RKO (cell line): ENCODE measurements at regions not wholly inside any gene's neighbourhood (a gene's known extent, or its start where the extent isn't known, plus 50 kb on each side); places are given as distances from the start of the nearest gene placed in this dataset.
"Not testable (repeated sequence)": the region's sequence is repeated elsewhere in the genome, so short reads cannot be mapped to it uniquely, and the experiment has no call there.

Source experiments
- DNase-seq: peaks from one replicate; pipeline ENCODE4 v3.0.0-alpha.2; 2016; ENCODE audit warnings: low spot score

DNA sequence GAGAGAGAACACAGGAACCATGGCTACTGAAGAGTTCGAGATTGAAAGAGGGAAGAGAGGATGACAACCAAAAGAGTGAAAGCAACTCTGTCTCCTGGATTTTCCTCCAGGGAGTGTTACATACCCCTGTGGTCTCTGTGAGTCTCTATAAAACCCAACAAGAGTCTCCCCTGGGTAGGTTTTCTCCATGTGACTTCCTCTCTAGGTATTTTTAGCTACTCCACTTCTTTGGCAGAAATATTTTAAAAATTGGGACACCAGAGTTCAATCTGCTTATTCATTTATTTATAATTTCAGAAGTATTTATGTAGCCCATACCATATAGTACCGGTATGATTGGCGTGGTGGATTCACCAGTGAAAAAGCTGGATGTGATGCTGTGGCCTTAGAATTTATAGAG lies 671.7 kb upstream of the NR2F2 start:
- DNase-seq: no peak

GRCh38 chr15:95659656-95660055 lies 670.8 kb upstream of the NR2F2 start:
- no peak for DNase-seq

GRCh38 chr15:95662638-95663037 lies 667.9 kb upstream of the NR2F2 start:
- DNase-seq: no peak

- DNase-seq: no peak
Measured at GRCh38 chr15:95663156-95664100, 667.1 kb upstream of the NR2F2 start.

DNA sequence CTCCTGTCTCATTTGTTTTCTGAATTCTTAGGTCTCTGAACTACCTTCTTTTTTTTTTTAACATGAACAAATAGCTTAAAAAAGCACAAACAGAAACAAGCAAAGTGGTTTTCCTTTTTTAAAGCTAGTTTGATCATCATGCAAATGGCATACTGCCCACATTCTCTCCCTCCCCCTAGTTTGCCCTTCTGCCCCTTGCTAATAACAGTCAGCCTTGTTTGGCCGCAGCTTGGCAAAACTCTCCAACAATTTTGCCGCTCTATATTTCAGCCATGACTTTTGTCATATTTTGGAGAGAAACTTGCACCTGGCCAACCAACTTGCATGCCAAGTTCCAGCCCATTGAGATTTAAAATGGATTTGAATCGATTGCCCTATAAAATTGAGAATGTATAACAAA lies 666.0 kb upstream of the NR2F2 start:
- no peak for DNase-seq

DNA sequence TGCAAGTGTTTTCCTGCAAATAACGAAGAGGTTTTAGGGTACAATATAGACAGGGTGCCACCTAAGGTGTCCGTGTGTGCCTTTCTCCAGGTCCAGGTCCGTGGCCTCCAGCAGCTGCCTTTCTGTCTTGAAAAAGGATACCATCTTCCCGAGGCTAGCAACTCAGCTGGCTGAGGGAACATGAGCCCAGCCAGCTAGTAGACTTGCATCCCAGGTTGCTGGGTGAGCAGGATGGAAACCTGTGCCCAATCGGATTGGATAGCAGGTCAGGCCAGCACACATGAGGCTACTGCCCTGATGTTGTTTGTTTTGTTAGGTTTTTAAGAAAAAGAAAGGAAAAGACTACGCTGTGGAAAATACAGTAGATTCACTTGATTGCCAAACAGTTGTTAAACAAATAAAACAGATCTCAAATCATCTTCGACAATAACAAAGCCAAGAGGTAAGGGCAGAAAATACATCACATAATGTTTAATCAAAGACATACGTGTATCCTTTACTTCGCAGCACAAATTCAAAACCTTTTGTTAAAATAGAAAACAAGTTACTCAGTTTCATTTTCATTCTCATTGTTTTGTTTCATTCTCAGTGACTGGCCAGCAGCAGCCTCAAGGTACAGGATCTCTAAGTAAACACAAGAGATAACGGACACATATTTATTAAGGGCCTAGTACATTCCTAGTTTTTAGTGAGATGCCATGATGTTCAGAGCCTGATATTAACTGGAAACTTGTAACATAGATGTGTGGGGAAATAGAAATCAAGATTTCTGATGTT lies 661.2 kb upstream of the NR2F2 start:
- DNase-seq: no peak

DNA sequence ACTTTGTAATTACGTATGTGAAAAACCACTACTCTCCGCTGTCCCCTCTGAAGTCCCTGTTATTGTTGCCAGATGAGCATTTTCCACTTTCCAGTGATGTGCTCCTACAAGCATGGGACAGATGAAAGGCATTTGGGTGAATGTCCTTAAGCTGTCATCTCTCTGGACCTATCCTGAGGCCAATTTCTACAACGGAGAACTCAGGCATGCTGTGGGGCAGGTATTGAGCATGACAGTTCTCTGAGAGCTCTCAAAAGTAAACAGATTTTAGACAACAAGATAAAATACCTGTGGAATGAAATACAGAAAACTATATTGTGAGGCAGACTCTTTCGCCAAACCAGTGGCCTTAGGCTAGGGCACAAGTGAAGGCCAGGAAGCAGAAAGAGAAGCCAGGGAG lies 656.5 kb upstream of the NR2F2 start:
- DNase-seq: no peak

DNA sequence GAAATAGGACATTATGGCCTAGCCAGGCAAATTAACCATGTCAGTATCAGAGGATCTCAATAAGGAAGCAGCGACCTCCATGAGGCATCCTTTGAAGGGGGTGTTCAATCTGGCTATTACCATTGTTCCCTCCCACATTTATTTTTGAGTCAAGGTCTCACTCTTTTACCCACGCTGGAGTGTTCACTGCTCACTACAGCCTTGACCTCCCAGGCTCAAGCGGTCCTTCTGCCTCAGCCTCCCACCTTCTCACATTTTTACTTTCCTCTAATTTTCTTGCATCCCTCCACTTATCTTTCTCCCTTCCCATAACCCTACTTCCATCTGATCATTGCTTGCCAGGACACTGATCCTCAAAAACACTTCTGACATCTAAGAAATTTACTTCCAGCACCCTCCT lies 654.0 kb upstream of the NR2F2 start:
- no peak for DNase-seq

DNA sequence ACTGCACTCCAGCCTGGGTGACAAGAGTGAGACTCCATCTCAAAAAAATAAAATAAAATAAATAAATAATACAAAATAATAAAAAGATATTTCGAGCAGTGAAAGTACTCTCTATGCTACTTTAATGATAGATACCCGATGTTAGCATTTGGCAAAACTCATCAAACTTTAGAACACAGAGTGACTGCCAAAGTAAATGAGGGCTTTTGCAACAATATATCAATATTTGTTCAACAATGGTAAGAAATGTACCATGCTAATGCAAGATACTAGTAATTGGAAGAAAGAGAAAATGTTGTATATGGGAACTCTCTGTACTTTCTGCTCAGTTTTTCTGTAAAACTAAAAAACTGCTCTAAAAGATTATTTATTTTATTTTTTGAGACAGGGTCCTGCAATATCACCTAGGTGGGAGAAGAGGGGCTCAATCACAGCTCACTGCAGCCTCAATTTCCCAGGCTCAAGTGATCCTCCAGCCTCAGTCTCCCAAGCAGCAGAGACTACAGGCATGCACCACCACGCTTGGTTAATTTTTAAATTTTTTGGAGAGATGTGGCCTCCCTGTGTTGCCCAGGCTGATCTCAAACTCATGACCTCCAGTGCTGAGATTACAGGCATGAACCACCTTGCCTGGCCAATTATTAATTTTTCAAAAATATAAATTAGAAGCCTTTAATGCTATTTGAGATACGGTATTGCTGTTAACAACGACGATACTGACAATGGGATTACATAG lies 650.5 kb upstream of the NR2F2 start:
- no peak for DNase-seq

GRCh38 chr15:95680728-95681127 lies 649.8 kb upstream of the NR2F2 start:
- no peak for DNase-seq

GRCh38 chr15:95681836-95682544 lies 648.5 kb upstream of the NR2F2 start:
- DNase-seq: no peak

GRCh38 chr15:95684126-95684525 lies 646.4 kb upstream of the NR2F2 start:
- DNase-seq: no peak

DNA sequence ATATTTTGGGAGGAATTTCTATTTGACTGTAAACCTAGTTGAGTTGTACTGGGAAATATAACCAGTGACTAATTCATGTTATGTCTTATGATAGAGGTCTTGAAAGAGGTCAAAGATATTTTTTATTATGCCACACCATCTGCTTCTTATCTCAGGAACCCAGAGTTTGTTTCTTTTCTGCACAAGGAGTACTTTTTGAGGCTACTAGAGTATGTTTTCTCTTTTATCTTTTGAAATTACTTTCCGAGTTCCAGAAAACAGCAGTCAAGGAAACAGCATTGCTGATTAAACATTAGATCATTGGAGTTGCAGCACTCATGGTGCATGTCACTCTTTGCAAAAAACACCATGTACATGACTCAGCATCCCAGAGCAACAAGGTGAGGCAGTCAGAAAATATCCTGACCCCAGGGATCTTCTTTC lies 645.8 kb upstream of the NR2F2 start:
- peak; percentile 82 for DNase-seq

DNA sequence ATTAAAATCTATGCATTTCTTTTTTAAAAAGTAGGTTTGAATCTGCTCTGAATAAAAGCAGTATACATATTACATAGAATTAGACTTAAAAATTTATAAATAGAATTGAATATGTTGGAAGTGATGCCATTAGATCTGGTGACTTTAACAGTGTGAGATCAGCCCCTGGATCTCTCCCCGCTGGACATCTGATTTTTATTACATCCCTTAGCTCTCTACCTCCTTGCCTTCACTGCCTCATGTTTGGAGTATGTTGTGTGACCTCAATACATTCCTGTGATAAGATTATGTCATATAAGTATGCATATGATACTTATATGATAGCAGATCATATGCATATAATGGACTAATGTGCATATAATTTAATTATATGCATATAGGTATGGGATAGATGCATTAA lies 643.4 kb upstream of the NR2F2 start:
- DNase-seq: no peak

GRCh38 chr15:95687686-95688085 lies 642.8 kb upstream of the NR2F2 start:
- DNase-seq: no peak

DNA sequence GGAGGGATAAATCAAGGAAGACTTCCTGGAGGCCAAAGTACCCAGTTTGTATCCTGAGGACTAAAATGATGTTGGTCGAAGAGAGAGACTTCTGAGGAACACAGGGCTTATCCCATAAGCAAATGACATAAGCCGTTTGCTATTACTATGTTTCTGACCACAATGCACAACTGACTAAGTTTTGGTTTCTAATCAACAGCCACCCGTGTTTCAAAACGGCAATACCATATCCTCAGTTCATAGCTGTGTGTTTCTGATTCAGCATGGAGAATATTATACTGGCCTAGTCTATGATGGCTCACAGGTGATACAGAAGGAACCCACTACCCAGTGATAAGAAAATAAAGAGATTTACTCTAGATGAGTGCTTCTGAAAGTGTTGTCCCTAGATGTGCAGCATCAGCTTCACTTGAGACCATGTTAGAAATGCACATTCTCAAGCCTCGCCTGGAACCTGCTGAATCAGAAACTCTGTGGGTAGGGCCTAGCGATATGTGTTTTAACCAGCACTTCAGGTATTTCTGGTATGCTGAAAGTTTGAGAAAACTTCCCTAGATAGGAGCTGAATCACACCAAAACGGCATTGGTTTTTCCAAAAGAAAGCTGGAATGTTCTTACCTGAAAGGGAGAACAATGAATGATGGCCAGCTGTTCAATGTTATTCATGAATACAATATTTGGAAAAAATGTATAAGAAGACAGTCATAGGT lies 639.7 kb upstream of the NR2F2 start:
- no peak for DNase-seq

- DNase-seq: no peak
Measured at GRCh38 chr15:95693917-95694316, 636.6 kb upstream of the NR2F2 start.

GRCh38 chr15:95698230-95698629 lies 632.3 kb upstream of the NR2F2 start:
- DNase-seq: no peak

DNA sequence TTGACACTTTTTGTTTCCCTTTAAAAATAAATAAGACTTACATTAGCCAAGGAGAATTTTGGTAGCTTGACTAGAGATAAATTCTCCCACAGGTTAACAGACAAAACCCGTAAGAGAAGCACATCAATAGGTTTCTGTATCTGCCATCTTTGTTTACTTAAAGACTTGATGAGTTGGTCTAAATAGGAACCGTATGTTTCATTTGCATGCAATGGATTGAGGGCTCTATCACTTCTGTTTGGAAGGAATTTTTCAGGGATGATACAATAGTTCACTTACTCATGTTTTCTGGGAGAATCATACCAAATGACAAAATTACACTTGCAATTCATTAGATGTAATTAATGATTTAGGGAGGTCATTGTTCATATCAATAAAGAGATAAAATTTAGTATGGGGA lies 631.5 kb upstream of the NR2F2 start:
- no peak for DNase-seq

- no peak for DNase-seq
Measured at GRCh38 chr15:95699578-95699977, 630.9 kb upstream of the NR2F2 start.

DNA sequence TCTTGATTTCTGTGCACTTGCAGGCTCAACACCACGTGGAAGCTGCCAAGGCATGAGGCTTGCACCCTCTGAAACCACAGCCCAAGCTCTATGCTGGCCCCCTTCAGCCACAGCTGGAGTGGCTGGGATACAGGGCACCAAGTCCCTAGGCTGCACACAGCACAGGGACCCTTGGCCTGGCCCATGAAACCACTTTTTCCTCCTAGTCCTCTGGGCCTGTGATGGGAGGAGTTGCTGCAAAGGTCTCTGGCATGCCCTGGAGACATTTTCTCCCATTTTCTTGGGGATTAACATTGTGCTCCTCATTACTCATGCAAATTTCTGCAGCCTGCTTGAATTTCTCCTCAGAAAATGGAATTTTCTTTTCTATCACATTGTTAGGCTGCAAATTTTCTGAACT lies 629.8 kb upstream of the NR2F2 start:
- not testable (repeated sequence) for DNase-seq
